BJ (cell line): ENCODE measurements at regions not wholly inside any gene's neighbourhood (a gene's known extent, or its start where the extent isn't known, plus 50 kb on each side); places are given as distances from the start of the nearest gene placed in this dataset.

Experiments
- CTCF ChIA-PET: fragments of 350-600 bp; formaldehyde crosslinking; extraction: SDS; loops from one replicate; lab custom pipeline; 2021; ENCODE audit warnings: antibody characterized with exemption, inconsistent platforms; lab: Yijun Ruan, JAX
- POLR2A ChIA-PET: fragments of 300-600 bp; sonication (Branson Sonifier 250); formaldehyde crosslinking; extraction: SDS; loops from one replicate; lab custom pipeline; 2021; ENCODE audit warnings: antibody characterized with exemption; lab: Charles Lee
- DNase-seq: peaks from one replicate; pipeline ENCODE4 v3.0.0-alpha.2; 2011; ENCODE audit warnings: low read depth
- H3K27me3 ChIP-seq: 2 replicates; pipeline ENCODE4 v1.6.0; 2011; ENCODE audit warnings: low read length; ENCODE audit not compliant: control insufficient read depth, insufficient read depth
- H3K36me3 ChIP-seq: 2 replicates; pipeline ENCODE4 v1.5.1; 2011; ENCODE audit warnings: low read length; ENCODE audit not compliant: control insufficient read depth, insufficient read depth
- H3K4me3 ChIP-seq: 2 replicates; pipeline ENCODE4 v1.5.1; 2011; ENCODE audit warnings: low read depth, mild to moderate bottlenecking, control low read depth, low read length
- CTCF ChIP-seq: IDR thresholded peaks from 2 replicates; pipeline ENCODE4 v1.5.1; 2011; ENCODE audit warnings: low read depth, mild to moderate bottlenecking, control low read depth, inconsistent platforms, low read length, moderate library complexity; ENCODE audit not compliant: insufficient read depth

GRCh38 chr5:39898731-39899130, 474.0 kb upstream of the DAB2 start:
- POLR2A ChIA-PET, result no interaction called here
- DNase-seq, result no peak
- Histone ChIP-seq H3K4me3 (no peak overlapping the region), H3K27me3 (no peaks in the 10 kb centered on the region), H3K36me3 (no peaks in the 10 kb centered on the region)
- no peak for TF ChIP-seq CTCF
- CTCF ChIA-PET, result no interaction called here

- no peaks in the 10 kb centered on the region for H3K36me3 ChIP-seq
- DNase-seq, result no peak
- TF ChIP-seq CTCF, result no peak
- ChIA-PET POLR2A (no interaction called here), CTCF (no interaction called here)
- H3K27me3 ChIP-seq, result no peaks in the 10 kb centered on the region
- no peak overlapping the region for H3K4me3 ChIP-seq
Measured at GRCh38 chr5:39896706-39897105, 471.9 kb upstream of the DAB2 start.

- no peak overlapping the region for H3K4me3 ChIP-seq
- no peak for DNase-seq
- TF ChIP-seq CTCF, result no peak
- H3K27me3 ChIP-seq, result no peaks in the 10 kb centered on the region
- ChIA-PET POLR2A (no interaction called here), CTCF (no interaction called here)
- no peaks in the 10 kb centered on the region for H3K36me3 ChIP-seq
Measured at GRCh38 chr5:39896104-39896503, 471.3 kb upstream of the DAB2 start.

- Histone ChIP-seq H3K36me3 (no peaks in the 10 kb centered on the region), H3K27me3 (no peaks in the 10 kb centered on the region), H3K4me3 (no peak overlapping the region)
- DNase-seq, result no peak
- CTCF ChIA-PET, result no interaction called here
- POLR2A ChIA-PET, result no interaction called here
- no peak for TF ChIP-seq CTCF
Measured at GRCh38 chr5:39892708-39893107, 467.9 kb upstream of the DAB2 start.

DNA sequence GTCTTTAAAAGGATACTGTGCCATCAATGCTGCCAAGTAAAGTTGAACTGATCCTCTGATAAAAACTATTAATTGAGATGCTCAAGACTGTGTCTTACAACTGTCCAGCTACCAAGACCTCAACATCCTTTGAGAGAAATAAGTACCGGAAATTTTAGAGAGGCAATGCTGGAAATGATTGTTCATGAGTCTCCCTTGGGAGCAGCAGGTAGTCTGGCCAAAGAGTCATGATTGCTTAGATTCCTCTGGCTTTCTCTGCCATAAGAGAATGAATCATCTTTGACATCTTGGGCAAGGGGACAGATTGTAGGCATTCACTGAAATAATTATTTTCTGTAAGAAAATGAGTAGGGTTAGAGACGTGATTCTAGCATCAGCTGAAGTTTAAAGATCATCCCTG, 466.6 kb upstream of the DAB2 start:
- Histone ChIP-seq H3K36me3 (no peaks in the 10 kb centered on the region), H3K27me3 (no peaks in the 10 kb centered on the region), H3K4me3 (no peak overlapping the region)
- DNase-seq, result no peak
- ChIA-PET CTCF (interaction anchor here (1.3 kb wide), 1 partner anchor 178 kb away, joined by 4 read pairs; no protein-coding TSS in a partner anchor), POLR2A (no interaction called here)
- no peak for TF ChIP-seq CTCF
